Activated effector memory CD4-positive, alpha-beta T cell treated with Interleukin-2 at 50 U/mL for 16 hours (primary cell): ENCODE measurements at regions not wholly inside any gene's neighbourhood (a gene's known extent, or its start where the extent isn't known, plus 50 kb on each side); places are given as distances from the start of the nearest gene placed in this dataset.
"Not testable (repeated sequence)": the region's sequence is repeated elsewhere in the genome, so short reads cannot be mapped to it uniquely, and the experiment has no call there.

Source experiments
- DNase-seq: peaks from one replicate; pipeline ENCODE4 v3.0.0-alpha.2; 2020

- not testable (repeated sequence) for DNase-seq
Measured at GRCh38 chr9:39674437-39675210, 319.2 kb downstream of the SPATA31A1 start.

GRCh38 chr9:39675211-39675553, 319.7 kb downstream of the SPATA31A1 start:
- not testable (repeated sequence) for DNase-seq

- DNase-seq = not testable (repeated sequence)
Measured at GRCh38 chr9:39678534-39679263, 323.2 kb downstream of the SPATA31A1 start.

- DNase-seq = not testable (repeated sequence)
Measured at GRCh38 chr9:39680694-39681401, 325.4 kb downstream of the SPATA31A1 start.

GRCh38 chr9:39728862-39729261, 373.4 kb downstream of the SPATA31A1 start:
- not testable (repeated sequence) for DNase-seq

GRCh38 chr9:39744898-39745297, 389.4 kb downstream of the SPATA31A1 start:
- DNase-seq = not testable (repeated sequence)

- DNase-seq = not testable (repeated sequence)
Measured at GRCh38 chr9:39775570-39775969, 420.1 kb downstream of the SPATA31A1 start.

GRCh38 chr9:39791356-39791755, 435.9 kb downstream of the SPATA31A1 start:
- peak; percentile 15 for DNase-seq

- not testable (repeated sequence) for DNase-seq
Measured at GRCh38 chr9:39797935-39798334, 442.5 kb downstream of the SPATA31A1 start.

GRCh38 chr9:39799252-39799651, 443.8 kb downstream of the SPATA31A1 start:
- DNase-seq = not testable (repeated sequence)

GRCh38 chr9:39802561-39802960, 447.1 kb downstream of the SPATA31A1 start:
- DNase-seq = not testable (repeated sequence)

GRCh38 chr9:39809401-39810226, 454.1 kb downstream of the SPATA31A1 start:
- DNase-seq = peak; percentile 50

- not testable (repeated sequence) for DNase-seq
Measured at GRCh38 chr9:39810401-39810800, 454.9 kb downstream of the SPATA31A1 start.

GRCh38 chr9:39811615-39812014, 456.1 kb downstream of the SPATA31A1 start:
- not testable (repeated sequence) for DNase-seq

GRCh38 chr9:39828457-39828856, 473.0 kb downstream of the SPATA31A1 start:
- not testable (repeated sequence) for DNase-seq
